Erythroblast (primary cell): ENCODE measurements at regions not wholly inside any gene's neighbourhood (a gene's known extent, or its start where the extent isn't known, plus 50 kb on each side); places are given as distances from the start of the nearest gene placed in this dataset.

Experiments used
- DNase-seq, 2 experiments: peaks; one replicate each; lab custom pipeline; 2025; lab: John Stamatoyannopoulos, UW
- GATA1 ChIP-seq: IDR thresholded peaks from 2 replicates; pipeline ENCODE4 v1.6.1; 2011; ENCODE audit warnings: low read depth, mild to moderate bottlenecking, control low read depth, low read length, moderate library complexity
- POLR2A ChIP-seq: IDR thresholded peaks from 2 replicates; pipeline ENCODE4 v1.6.1; 2011; ENCODE audit warnings: mild to moderate bottlenecking, low read length

DNA sequence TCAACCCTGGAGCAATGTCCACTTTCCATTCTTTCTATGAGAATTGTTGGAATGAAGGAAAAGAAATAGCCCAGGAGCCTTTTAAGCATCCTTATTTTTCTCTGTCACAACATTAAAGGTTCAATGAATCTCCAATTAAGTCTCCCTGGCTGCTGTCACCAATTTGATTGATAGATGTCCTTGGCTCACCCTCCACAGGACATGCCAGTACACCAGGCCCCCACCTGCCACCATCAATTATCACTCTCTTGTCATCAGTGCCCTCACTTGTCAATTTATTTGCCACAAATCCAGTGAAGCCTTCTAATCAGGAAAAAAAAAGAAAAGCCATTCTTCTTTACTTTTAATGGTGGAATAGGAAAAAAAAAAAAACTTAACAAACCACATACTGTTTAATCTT, 453.6 kb downstream of the CENPC start:
- no peak for DNase-seq
- TF ChIP-seq GATA1 (no peak), POLR2A (no peak)

DNA sequence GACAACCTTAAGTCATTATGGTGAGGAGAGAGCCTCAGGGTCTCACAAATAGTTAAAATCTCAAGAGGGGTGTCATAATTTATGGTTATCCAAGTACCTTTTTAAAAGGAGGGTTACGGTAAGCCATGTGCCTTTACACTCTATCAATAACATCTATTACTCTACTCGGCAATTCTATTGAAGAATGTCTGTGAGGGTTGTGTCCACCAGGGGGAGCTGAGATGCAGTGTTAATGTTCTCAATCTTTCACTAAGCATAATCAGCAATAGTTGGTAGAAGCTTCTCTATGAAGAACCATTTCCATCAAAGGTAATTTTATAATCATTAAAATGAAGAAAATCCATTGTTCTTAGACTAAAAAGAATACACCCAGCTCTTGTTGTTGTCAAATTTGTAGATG, 457.4 kb downstream of the CENPC start:
- peak; percentile 62 to 79 for DNase-seq
- no peak for TF ChIP-seq GATA1
- TF ChIP-seq POLR2A, result no peak

- DNase-seq, result no peak
- TF ChIP-seq POLR2A, result no peak
- no peak for TF ChIP-seq GATA1
These were observed 460.5 kb downstream of the CENPC start for GRCh38 chr4:67084783-67085182.

DNA sequence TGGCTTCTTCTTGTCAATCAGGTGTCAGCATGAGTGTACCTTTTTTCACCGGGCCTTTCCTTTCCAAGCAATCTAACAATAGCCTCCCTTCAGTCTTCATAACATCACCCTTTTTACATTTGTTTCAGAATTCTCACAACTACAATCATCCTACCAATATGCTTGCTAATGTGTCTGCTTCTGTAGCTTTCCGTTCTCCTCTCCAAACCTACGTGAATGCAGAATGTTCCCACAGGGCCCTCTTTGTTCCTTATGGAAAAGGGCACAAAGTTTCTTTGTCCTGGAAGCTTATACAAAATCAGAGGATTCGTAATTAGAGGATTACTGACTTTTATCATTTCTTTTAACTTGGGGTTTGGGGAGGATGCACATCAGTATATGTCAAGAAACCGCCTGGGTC, 461.8 kb downstream of the CENPC start:
- no peak for TF ChIP-seq GATA1
- TF ChIP-seq POLR2A, result no peak
- no peak for DNase-seq

DNA sequence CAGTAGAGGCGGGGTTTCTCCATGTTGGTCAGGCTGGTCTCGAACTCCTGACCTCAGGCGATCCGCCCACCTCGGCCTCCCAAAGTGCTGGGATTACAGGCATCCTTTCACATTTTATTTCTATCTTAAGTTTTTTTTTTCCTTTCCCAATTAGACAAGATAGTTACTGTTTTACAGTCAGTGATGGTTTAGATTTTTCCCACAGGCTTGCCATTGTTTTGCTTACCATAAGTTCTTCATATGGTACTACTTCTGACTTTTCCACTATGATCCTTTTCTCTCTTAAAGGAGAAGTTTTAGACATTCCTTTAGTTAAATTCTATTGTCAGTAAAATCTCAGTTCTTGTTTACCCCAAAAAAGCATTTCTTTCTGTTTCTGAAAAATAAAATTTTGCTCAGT, 462.6 kb downstream of the CENPC start:
- TF ChIP-seq POLR2A (no peak), GATA1 (no peak)
- no peak for DNase-seq

DNA sequence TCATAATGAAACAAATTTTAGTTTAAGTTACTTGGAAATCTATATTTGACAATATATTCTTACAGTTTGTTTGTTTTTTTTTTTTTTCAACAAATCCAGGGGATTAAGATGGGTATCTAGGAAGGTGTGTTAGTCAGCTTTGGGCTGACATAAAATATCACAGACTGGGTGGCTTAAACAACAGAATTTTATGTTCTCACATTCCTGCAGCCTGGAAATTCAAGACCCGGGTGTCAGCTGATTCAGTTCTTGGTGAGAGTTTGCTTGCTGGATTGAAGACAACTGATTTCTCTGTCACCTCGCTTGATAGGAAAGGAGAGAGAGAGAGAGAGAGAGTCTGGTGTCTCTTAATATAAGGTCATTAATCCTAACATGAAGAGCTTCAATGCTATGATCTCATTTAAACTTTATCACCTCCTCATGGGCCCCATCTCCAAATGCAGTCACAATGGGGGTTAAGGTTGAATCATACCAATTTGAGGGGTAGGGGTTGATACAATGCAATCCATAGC, 465.2 kb downstream of the CENPC start:
- DNase-seq, result no peak
- no peak for TF ChIP-seq POLR2A
- TF ChIP-seq GATA1, result no peak

GRCh38 chr4:67071641-67072040, 473.7 kb downstream of the CENPC start:
- TF ChIP-seq POLR2A (no peak), GATA1 (no peak)
- no peak for DNase-seq

GRCh38 chr4:67055319-67055718, 490.0 kb downstream of the CENPC start:
- DNase-seq, result no peak
- no peak for TF ChIP-seq POLR2A
- TF ChIP-seq GATA1, result no peak

GRCh38 chr4:67054896-67055295, 490.4 kb downstream of the CENPC start:
- DNase-seq, result no peak
- TF ChIP-seq POLR2A, result no peak
- no peak for TF ChIP-seq GATA1

DNA sequence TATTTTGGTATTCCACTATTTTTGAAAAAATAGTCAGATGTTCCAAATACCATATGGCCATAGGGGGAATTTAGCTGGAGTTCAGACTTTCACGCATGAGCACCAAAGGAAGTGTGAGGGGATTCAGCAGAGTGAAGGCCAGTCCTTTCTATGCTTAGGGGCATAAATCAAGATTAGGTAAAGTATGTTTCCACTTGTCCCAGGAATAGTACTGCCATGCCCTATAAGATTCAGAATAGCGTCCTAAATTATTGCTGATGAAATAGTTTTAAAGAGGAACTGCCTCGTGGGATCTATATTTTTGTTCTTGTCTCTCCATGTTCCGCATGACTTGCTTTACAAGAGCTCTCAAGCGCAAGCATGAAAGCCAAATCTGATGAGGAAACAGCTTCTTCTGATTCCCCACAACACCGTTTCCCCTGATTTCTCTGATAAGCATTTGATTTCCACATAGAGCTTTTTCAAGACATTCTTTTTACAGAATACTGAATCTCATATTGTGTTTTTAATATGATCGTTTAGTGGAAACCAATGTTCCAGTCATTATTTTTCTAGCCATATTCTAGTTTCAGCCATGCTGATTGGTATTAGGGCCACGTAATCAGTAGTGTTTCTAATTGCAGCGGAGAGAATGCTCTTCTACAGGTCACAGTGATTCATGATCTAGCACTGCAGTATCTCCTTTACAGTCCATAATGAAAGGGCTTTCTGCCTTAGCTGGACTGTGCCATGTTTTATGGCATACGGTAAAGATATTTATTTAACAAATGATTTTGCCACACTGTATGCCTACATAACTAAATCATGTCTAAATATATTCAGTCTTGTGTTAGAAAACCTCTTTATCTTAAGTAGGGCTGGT, 492.3 kb downstream of the CENPC start:
- TF ChIP-seq POLR2A, result no peak
- no peak for TF ChIP-seq GATA1
- DNase-seq, result no peak

DNA sequence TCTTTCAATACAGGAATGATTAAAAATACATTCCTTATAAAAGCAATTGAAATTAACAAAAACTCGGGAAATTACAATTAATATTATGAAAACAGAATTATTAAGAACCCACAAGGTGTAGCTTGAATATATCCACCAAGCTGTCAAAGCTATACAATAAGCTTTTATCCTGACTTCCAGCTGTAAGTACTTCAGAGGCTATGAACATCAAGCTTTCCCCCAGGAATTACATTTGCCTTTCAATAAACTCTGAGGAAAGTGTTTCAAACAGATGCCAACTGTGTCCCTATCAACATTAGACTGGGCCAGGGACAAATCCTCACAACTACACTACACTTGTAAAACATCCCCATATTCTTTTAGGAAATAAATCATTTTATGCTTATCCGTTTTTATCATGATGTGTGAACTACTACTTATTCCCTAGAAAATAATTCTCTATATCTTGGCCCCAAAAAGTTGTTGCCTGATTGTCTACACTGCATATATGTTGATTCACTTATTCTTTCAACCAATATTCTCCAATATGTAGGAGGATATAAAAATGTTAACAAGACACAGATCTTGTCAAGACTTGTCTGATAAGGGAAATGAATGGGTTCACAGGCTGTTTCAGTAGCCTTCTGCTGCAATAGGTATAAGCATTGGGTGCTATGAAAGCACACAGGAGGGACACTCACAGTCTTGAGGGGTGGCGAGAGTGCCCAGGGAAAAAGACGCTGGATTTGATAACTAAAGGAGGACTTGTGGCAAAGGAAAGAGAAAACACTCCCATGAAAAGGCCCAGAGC, 494.1 kb downstream of the CENPC start:
- no peak for DNase-seq
- TF ChIP-seq POLR2A (no peak), GATA1 (no peak)

DNA sequence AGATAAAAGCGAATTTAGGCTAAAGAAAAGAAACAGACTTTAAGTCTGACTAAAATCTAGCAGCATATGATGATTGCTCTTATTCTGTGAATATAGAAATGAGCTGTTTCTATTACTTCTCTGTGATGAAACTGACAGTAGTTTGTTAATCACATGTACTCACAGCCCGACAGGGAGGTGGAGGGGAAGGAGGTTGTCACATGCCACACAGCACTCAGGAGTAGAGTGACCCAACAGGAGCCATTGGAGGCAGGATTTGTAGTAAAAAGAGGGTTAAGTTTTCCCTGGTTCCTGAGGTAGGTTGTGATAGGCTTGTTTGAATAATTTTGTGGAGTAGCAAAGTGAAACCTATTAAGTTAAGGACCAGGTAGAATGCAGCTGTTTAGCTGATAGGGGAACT, 495.9 kb downstream of the CENPC start:
- no peak for DNase-seq
- TF ChIP-seq GATA1, result no peak
- TF ChIP-seq POLR2A, result no peak

GRCh38 chr4:67048530-67048929, 496.8 kb downstream of the CENPC start:
- TF ChIP-seq GATA1 (no peak), POLR2A (no peak)
- no peak for DNase-seq

GRCh38 chr4:67040315-67040714, 505.0 kb downstream of the CENPC start:
- no peak for TF ChIP-seq GATA1
- no peak for TF ChIP-seq POLR2A

More at GRCh38 chr4:67040315-67040714, 505.0 kb downstream of the CENPC start:
- no peak for DNase-seq
